ENCODE measurements at regions not wholly inside any gene's neighbourhood (a gene's known extent, or its start where the extent isn't known, plus 50 kb on each side); places are given as distances from the start of the nearest gene placed in this dataset.

DNA sequence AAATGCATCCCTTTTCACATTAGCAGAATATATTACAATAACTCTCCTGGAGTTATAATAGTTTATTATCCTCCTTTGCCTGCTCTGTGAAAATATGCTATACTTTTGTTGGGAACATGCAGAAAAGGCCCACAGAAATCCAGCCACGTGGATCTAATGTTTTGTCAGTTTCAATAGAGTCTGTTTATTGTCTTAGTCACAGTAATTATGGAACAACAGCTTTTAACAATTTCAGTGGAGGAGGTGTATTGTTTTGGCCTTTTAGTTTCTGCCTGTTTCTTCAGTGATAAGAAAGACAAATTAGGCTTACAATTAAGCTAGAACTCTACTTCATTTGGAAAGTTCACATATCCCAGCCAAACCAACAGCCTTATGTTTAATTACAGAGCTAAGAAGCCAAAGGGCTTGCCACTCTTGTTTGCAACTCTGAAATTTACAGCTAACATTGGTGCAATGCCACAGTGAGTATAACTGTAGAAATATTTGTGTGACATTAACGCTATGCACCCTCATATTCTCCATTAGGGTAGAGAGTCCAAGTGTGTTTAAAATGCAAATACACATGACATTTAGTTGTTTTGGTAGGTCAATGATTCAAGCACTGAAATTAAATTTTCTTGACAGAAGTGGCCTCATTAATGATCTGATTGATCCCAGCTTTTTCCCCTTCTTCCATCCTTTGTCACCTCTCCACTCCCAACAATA, 175.8 kb downstream of the USP46 start:
- TF ChIP-seq POLR2A (IDR thresholded peaks at IDR 0.05) (no peak), EP300 (IDR thresholded peaks at IDR 0.05) (no peak)
- TF ChIP-seq, protein P1, sequence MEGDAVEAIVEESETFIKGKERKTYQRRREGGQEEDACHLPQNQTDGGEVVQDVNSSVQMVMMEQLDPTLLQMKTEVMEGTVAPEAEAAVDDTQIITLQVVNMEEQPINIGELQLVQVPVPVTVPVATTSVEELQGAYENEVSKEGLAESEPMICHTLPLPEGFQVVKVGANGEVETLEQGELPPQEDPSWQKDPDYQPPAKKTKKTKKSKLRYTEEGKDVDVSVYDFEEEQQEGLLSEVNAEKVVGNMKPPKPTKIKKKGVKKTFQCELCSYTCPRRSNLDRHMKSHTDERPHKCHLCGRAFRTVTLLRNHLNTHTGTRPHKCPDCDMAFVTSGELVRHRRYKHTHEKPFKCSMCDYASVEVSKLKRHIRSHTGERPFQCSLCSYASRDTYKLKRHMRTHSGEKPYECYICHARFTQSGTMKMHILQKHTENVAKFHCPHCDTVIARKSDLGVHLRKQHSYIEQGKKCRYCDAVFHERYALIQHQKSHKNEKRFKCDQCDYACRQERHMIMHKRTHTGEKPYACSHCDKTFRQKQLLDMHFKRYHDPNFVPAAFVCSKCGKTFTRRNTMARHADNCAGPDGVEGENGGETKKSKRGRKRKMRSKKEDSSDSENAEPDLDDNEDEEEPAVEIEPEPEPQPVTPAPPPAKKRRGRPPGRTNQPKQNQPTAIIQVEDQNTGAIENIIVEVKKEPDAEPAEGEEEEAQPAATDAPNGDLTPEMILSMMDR (IDR thresholded peaks at IDR 0.05), result no peak
